ENCODE measurements at regions not wholly inside any gene's neighbourhood (a gene's known extent, or its start where the extent isn't known, plus 50 kb on each side); places are given as distances from the start of the nearest gene placed in this dataset.

DNA sequence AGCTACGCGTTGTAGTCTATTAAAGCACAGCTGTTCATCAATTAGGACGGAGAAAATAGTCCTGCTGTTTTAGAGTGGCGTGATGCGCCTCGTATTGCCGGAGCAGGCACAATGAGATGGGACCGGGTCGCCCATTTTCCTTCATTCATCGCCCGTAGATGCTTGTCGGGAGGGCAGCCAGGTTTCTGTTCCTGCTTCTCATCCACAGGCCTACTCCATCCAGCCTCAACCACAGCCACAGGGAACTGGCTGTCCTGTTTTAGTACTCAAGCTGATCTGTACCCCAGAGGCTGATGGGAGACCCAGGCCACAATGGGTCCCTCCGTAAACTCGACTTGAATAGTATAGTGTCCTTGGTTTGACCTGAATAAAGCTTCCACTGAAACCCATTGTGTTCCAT lies 264.0 kb downstream of the VRK1 start:
- TF ChIP-seq, protein P1, sequence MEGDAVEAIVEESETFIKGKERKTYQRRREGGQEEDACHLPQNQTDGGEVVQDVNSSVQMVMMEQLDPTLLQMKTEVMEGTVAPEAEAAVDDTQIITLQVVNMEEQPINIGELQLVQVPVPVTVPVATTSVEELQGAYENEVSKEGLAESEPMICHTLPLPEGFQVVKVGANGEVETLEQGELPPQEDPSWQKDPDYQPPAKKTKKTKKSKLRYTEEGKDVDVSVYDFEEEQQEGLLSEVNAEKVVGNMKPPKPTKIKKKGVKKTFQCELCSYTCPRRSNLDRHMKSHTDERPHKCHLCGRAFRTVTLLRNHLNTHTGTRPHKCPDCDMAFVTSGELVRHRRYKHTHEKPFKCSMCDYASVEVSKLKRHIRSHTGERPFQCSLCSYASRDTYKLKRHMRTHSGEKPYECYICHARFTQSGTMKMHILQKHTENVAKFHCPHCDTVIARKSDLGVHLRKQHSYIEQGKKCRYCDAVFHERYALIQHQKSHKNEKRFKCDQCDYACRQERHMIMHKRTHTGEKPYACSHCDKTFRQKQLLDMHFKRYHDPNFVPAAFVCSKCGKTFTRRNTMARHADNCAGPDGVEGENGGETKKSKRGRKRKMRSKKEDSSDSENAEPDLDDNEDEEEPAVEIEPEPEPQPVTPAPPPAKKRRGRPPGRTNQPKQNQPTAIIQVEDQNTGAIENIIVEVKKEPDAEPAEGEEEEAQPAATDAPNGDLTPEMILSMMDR (IDR thresholded peaks at IDR 0.05): no peak
- TF ChIP-seq IRF2 (CRISPR knock-in tag; IDR thresholded peaks at IDR 0.05; ENCODE audit: borderline replicate concordance, low read depth): no peak
- TF ChIP-seq GABPB1 (CRISPR knock-in tag; IDR thresholded peaks at IDR 0.05): no peak
- TF ChIP-seq, protein P2, sequence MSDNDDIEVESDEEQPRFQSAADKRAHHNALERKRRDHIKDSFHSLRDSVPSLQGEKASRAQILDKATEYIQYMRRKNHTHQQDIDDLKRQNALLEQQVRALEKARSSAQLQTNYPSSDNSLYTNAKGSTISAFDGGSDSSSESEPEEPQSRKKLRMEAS (CRISPR knock-in tag; IDR thresholded peaks at IDR 0.05): no peak

Measured in WTC11 (cell line).